ENCODE measurements at regions not wholly inside any gene's neighbourhood (a gene's known extent, or its start where the extent isn't known, plus 50 kb on each side); places are given as distances from the start of the nearest gene placed in this dataset.

GRCh38 chr3:88703501-88704059 is 403.8 kb upstream of the EPHA3 start:
- intact Hi-C loops (cut with DNase I), result no loop called here
- no peak for TF ChIP-seq CTCF (IDR thresholded peaks at IDR 0.05)
- no peak for TF ChIP-seq POLR2A (IDR thresholded peaks at IDR 0.05)
- no peaks in the 10 kb centered on the region for H3K36me3 ChIP-seq (replicated peaks in 1 of 2; ENCODE audit: insufficient read depth in 1 of 2, low read depth in 2 of 2)
- no peaks in the 10 kb centered on the region for H3K27me3 ChIP-seq
- 62 to 73% methylated on average over 3 of the region's 3 CpGs for WGBS, 2 donors
- no peak overlapping the region for H3K4me3 ChIP-seq
- DNase-seq (no peak), ATAC-seq (no peak)
- H3K9me3 ChIP-seq, result no peaks in the 10 kb centered on the region
- H3K4me1 ChIP-seq, result no peaks in the 10 kb centered on the region
- no peak overlapping the region for H3K27ac ChIP-seq

DNA sequence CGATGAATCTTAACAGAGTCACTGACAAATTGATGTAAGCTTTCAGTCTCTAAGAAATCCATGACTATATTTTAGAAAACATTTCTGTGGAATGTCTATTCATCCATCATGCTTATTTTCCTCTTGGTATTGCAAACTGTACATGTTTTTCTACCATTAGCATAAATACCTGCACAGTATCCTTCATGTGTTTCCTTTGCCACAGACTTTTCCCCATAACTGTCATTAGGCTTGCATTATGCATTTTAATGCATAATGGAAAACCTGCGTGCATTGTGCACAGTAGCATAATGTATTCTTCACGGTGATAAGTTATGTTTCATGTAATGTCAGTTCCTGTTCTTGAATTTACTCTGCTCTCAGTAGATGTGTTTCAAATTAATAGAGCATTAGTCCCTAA is 403.1 kb upstream of the EPHA3 start:
- no peaks in the 10 kb centered on the region for H3K27me3 ChIP-seq
- 79 to 92% methylated on average over 3 of the region's 3 CpGs for WGBS, 2 donors
- H3K9me3 ChIP-seq, result no peaks in the 10 kb centered on the region
- DNase-seq (no peak), ATAC-seq (no peak)
- intact Hi-C loops (cut with DNase I), result no loop called here
- TF ChIP-seq POLR2A (IDR thresholded peaks at IDR 0.05), result no peak
- no peaks in the 10 kb centered on the region for H3K36me3 ChIP-seq (replicated peaks in 1 of 2; ENCODE audit: insufficient read depth in 1 of 2, low read depth in 2 of 2)
- H3K4me1 ChIP-seq, result no peaks in the 10 kb centered on the region
- no peak overlapping the region for H3K4me3 ChIP-seq
- H3K27ac ChIP-seq, result no peak overlapping the region

DNA sequence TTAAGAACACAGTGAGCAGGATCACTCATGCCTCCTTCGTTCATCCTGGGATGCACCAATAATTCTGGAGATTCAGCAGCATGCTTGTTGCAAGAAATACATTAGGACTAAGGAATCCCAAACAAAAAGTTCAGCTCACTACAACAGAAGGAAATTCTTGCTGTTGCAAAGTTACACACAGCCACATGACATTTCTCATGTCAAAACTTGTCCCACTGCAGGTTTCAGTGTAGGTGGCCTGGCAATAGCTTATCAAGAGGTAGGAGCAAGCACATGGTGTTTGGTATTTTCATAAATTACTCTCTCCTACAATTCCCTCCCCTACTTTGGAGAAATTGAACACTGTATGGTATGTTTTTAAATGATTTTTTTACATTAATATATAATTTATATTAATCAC is 399.6 kb upstream of the EPHA3 start:
- Histone ChIP-seq H3K27ac (no peak overlapping the region), H3K9me3 (no peaks in the 10 kb centered on the region), H3K27me3 (no peaks in the 10 kb centered on the region), H3K4me3 (no peak overlapping the region), H3K36me3 (replicated peaks in 1 of 2; ENCODE audit: insufficient read depth in 1 of 2, low read depth in 2 of 2) (no peaks in the 10 kb centered on the region), H3K4me1 (no peaks in the 10 kb centered on the region)
- peak; percentile 27 for ATAC-seq
- intact Hi-C loops (cut with DNase I), result no loop called here
- 26 to 33% methylated on average over 1 of the region's 1 CpG for WGBS, 2 donors
- TF ChIP-seq CTCF (IDR thresholded peaks at IDR 0.05) (no peak), POLR2A (IDR thresholded peaks at IDR 0.05) (no peak)
- peak in 2 of 4 donors; percentile 5 to 38 for DNase-seq

DNA sequence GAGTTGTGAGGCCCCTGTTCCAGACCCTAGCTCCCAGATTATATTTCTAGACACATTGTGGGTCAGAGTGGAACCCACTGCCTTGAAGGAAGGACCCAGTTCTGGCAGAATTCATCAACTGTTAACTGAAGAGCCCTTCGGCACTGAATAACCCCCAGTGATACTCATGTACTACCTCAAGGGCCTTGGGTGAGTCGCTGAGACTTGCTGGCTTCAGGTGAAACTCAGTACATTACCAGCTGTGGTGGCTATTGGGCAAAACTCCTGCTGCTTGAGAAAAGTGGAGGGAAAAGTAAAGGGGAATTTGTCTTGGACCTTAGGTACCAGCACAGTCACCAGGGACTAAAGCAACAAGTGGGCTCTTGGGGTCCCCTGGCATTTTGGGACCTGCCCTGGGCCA is 394.9 kb upstream of the EPHA3 start:
- no peak overlapping the region for H3K27ac ChIP-seq
- H3K27me3 ChIP-seq, result no peaks in the 10 kb centered on the region
- ATAC-seq, result no peak
- 76 to 100% methylated on average over 2 of the region's 2 CpGs for WGBS, 2 donors
- H3K4me3 ChIP-seq, result no peak overlapping the region
- H3K4me1 ChIP-seq, result no peaks in the 10 kb centered on the region
- H3K9me3 ChIP-seq, result no peaks in the 10 kb centered on the region
- no peak for TF ChIP-seq POLR2A (IDR thresholded peaks at IDR 0.05)
- DNase-seq, result no peak
- intact Hi-C loops (cut with DNase I), result no loop called here
- H3K36me3 ChIP-seq (replicated peaks in 1 of 2; ENCODE audit: insufficient read depth in 1 of 2, low read depth in 2 of 2), result no peaks in the 10 kb centered on the region

DNA sequence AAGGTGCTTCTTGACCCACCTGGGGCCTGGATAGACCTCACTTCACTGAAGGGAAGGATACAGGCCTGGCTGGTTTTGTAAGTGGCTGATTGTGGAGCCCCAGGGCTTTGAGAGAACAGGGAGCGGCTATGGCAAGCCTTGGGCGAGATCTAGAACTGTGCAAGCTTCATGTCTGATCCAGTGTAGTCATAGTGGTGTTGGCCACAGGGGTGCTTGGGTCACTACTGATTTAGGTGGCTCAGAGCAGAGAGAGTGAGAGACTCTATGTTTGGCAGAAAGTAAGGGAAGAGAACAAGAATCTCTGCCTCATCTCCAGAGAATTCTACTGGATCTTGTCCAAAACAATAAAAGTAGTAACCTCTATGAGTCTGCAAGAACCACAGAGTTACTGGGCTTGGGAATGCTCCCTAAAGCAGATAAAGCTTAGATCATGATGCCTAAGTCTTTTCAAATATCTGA is 394.2 kb upstream of the EPHA3 start:
- TF ChIP-seq CTCF (IDR thresholded peaks at IDR 0.05), result no peak
- no peak for TF ChIP-seq POLR2A (IDR thresholded peaks at IDR 0.05)
- ATAC-seq, result no peak
- intact Hi-C loops (cut with DNase I), result no loop called here
- no peak for DNase-seq
- Histone ChIP-seq H3K4me1 (no peaks in the 10 kb centered on the region), H3K4me3 (no peak overlapping the region), H3K36me3 (replicated peaks in 1 of 2; ENCODE audit: insufficient read depth in 1 of 2, low read depth in 2 of 2) (no peaks in the 10 kb centered on the region), H3K27ac (no peak overlapping the region), H3K9me3 (no peaks in the 10 kb centered on the region), H3K27me3 (no peaks in the 10 kb centered on the region)
- 92 to 96% methylated on average over 2 of the region's 2 CpGs for WGBS, 2 donors

DNA sequence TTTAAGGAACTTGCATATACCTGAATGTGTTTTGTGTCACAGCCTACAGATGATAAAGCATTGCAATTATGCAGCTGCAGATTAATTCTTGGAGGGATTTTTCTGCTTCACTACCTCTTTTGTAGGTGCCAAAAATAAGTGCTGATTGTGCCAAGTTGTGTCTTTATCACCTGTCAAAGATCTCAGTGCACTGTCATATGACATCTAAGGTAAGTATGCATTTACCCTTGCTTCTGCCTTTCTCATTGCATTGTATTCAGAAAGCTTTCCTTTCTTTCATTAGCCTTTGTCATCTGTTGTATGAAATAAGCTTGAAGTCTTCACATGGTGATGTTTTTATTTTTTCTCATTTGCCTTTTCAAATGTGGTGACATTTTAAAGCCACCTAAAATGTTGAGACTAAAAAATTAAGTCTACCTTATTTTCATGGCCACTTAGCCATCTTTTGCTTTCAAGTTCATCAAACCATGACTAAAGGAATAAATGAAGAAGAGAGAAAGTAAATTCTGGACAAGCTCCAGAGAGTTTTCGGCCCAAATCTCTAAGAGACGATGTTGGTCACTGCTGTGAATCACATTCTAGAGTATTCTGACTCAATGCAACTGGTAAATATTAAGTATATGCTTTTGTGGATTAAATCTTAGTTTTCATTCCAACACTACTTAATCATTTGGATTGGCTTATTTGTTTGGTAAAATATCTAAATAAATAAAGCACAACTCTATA is 381.8 kb upstream of the EPHA3 start:
- ATAC-seq, result no peak
- Histone ChIP-seq H3K27me3 (no peaks in the 10 kb centered on the region), H3K36me3 (replicated peaks in 1 of 2; ENCODE audit: insufficient read depth in 1 of 2, low read depth in 2 of 2) (no peaks in the 10 kb centered on the region), H3K27ac (no peak overlapping the region), H3K4me1 (no peaks in the 10 kb centered on the region), H3K9me3 (no peaks in the 10 kb centered on the region), H3K4me3 (no peak overlapping the region)
- no peak for DNase-seq
- WGBS, 2 donors, result 78 to 87% methylated on average over 2 of the region's 2 CpGs
- TF ChIP-seq CTCF (IDR thresholded peaks at IDR 0.05), result no peak
- TF ChIP-seq POLR2A (IDR thresholded peaks at IDR 0.05), result no peak
- intact Hi-C loops (cut with DNase I), result no loop called here
